ENCODE measurements at regions not wholly inside any gene's neighbourhood (a gene's known extent, or its start where the extent isn't known, plus 50 kb on each side); places are given as distances from the start of the nearest gene placed in this dataset.

DNA sequence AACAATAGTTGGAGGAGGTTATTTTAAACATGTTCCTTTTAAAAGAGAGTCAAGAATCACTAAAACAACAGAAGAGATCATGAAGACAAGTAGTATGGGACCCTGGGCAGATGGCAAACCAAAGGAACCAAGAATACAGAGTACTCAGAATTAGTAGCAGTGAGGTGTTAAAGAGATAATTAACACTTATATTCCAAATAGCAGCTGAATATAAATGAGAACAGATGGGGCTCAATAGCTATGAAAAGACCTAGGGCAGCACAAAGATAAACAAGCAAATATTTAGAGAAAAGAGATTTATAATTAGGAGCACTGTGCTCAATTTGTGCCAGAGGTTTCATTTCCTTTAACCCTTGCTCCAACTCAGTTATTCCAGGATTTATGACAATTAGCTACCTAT lies 159.1 kb downstream of the FAM114A2 start:
- H3K4me2 ChIP-seq (ENCODE audit: low read length, poor library complexity, severe bottlenecking): no peak overlapping the region
- H3K4ac ChIP-seq (ENCODE audit: low read depth in 1 of 2, low read length in 2 of 2): no peak overlapping the region
- H3K23ac ChIP-seq (ENCODE audit: low read length in 2 of 2): no peak overlapping the region
- no peak overlapping the region for H4K8ac ChIP-seq (ENCODE audit: low read length)
- no peak overlapping the region for H3K9ac ChIP-seq (ENCODE audit: low read length)
- H3K4me3 ChIP-seq (ENCODE audit: insufficient read depth in 1 of 2, low read depth in 1 of 2, low read length in 2 of 2): no peak overlapping the region
- H3K27ac ChIP-seq (ENCODE audit: low read length, poor library complexity, severe bottlenecking): no peak overlapping the region
- no peak overlapping the region for H2BK12ac ChIP-seq (ENCODE audit: low read length in 2 of 2)
- H3K27me3 ChIP-seq (ENCODE audit: control insufficient read depth in 1 of 2, insufficient read depth in 1 of 2, low read length in 2 of 2): no peaks in the 10 kb centered on the region
- H3K9me3 ChIP-seq (ENCODE audit: control insufficient read depth, low read length): no peaks in the 10 kb centered on the region
- H2AK5ac ChIP-seq (ENCODE audit: low read length, severe bottlenecking): no peak overlapping the region
- no peak for DNase-seq
- H2AFZ ChIP-seq (ENCODE audit: low read depth, low read length): no peak overlapping the region
- H2BK120ac ChIP-seq (ENCODE audit: low read depth, low read length): no peak overlapping the region
- no peaks in the 10 kb centered on the region for H3K4me1 ChIP-seq (ENCODE audit: control insufficient read depth, insufficient read depth, low read depth, low read length)
- no peaks in the 10 kb centered on the region for H3K36me3 ChIP-seq (ENCODE audit: control insufficient read depth in 1 of 2, insufficient read depth in 2 of 2, low read depth in 1 of 2, low read length in 2 of 2)
- H4K91ac ChIP-seq (ENCODE audit: low read length): no peak overlapping the region
- no peak overlapping the region for H2BK5ac ChIP-seq (ENCODE audit: low read depth, low read length, poor library complexity, severe bottlenecking)
- H3K18ac ChIP-seq (ENCODE audit: low read depth in 1 of 2, low read length in 2 of 2): no peak overlapping the region
- H3K14ac ChIP-seq (ENCODE audit: low read length in 2 of 2): no peak overlapping the region
- H2BK15ac ChIP-seq (ENCODE audit: low read depth, poor library complexity, severe bottlenecking): no peak overlapping the region
- H3K79me1 ChIP-seq (replicated peaks; ENCODE audit: low read length, poor library complexity, severe bottlenecking): no peaks in the 10 kb centered on the region

DNA sequence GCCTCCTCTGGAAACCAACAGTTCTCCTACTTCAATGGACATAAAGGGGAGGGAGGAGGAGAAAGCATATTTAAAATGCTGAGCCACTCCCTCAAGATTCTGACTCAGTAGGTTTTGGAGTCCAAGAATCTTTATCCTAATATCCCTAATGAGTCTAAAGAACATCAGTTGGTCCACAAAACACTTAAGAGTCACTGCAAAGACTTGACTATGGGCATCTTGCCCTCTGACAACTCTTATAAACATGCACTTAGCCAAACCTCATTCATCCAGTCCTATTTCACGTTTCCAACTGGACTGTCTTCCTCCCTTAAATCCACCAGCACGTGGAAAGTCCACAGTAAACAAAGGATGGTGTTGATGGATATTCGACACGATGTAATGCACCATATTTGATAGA lies 172.5 kb downstream of the FAM114A2 start:
- no peak overlapping the region for H2AK5ac ChIP-seq (ENCODE audit: low read length, severe bottlenecking)
- H3K23ac ChIP-seq (ENCODE audit: low read length in 2 of 2): no peak overlapping the region
- no peak overlapping the region for H3K4me3 ChIP-seq (ENCODE audit: insufficient read depth in 1 of 2, low read depth in 1 of 2, low read length in 2 of 2)
- H2AFZ ChIP-seq (ENCODE audit: low read depth, low read length): no peak overlapping the region
- no peaks in the 10 kb centered on the region for H3K9me3 ChIP-seq (ENCODE audit: control insufficient read depth, low read length)
- H2BK15ac ChIP-seq (ENCODE audit: low read depth, poor library complexity, severe bottlenecking): no peak overlapping the region
- H3K27me3 ChIP-seq (ENCODE audit: control insufficient read depth in 1 of 2, insufficient read depth in 1 of 2, low read length in 2 of 2): no peaks in the 10 kb centered on the region
- H4K8ac ChIP-seq (ENCODE audit: low read length): no peak overlapping the region
- no peak overlapping the region for H4K91ac ChIP-seq (ENCODE audit: low read length)
- no peak overlapping the region for H2BK12ac ChIP-seq (ENCODE audit: low read length in 2 of 2)
- no peak overlapping the region for H3K4ac ChIP-seq (ENCODE audit: low read depth in 1 of 2, low read length in 2 of 2)
- 87% methylated on average over 4 of the region's 4 CpGs for WGBS
- H3K36me3 ChIP-seq (ENCODE audit: control insufficient read depth in 1 of 2, insufficient read depth in 2 of 2, low read depth in 1 of 2, low read length in 2 of 2): no peaks in the 10 kb centered on the region
- no peaks in the 10 kb centered on the region for H3K4me1 ChIP-seq (ENCODE audit: control insufficient read depth, insufficient read depth, low read depth, low read length)
- H3K18ac ChIP-seq (ENCODE audit: low read depth in 1 of 2, low read length in 2 of 2): no peak overlapping the region
- no peak overlapping the region for H3K14ac ChIP-seq (ENCODE audit: low read length in 2 of 2)
- no peak overlapping the region for H2BK120ac ChIP-seq (ENCODE audit: low read depth, low read length)
- H3K9ac ChIP-seq (ENCODE audit: low read length): no peak overlapping the region
- H3K27ac ChIP-seq (ENCODE audit: low read length, poor library complexity, severe bottlenecking): no peak overlapping the region
- no peak overlapping the region for H2BK5ac ChIP-seq (ENCODE audit: low read depth, low read length, poor library complexity, severe bottlenecking)
- no peaks in the 10 kb centered on the region for H3K79me1 ChIP-seq (replicated peaks; ENCODE audit: low read length, poor library complexity, severe bottlenecking)
- no peak overlapping the region for H3K4me2 ChIP-seq (ENCODE audit: low read length, poor library complexity, severe bottlenecking)
- DNase-seq: no peak

DNA sequence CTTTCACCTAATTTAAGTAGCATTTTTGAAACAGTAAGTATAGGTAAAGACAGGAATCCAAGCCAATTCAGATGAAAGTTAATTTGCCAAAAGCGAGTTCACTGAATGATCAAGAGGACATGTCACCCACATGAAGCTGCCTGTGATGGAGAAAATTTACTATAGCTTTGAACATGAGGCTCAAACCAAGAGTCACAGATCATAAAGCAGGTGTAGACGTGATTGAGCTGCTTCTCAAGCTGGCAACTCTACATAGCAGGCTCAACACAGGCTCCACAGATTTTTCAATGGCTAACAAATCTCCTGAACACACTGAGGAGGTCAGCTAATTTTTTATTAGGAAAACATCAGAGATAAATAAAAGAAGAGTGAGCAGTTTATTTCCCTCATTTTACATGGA lies 173.7 kb downstream of the FAM114A2 start:
- Histone ChIP-seq H2AK5ac (ENCODE audit: low read length, severe bottlenecking) (no peak overlapping the region), H2BK5ac (ENCODE audit: low read depth, low read length, poor library complexity, severe bottlenecking) (no peak overlapping the region), H2BK120ac (ENCODE audit: low read depth, low read length) (no peak overlapping the region), H4K8ac (ENCODE audit: low read length) (no peak overlapping the region), H3K9me3 (ENCODE audit: control insufficient read depth, low read length) (no peaks in the 10 kb centered on the region), H3K4ac (ENCODE audit: low read depth in 1 of 2, low read length in 2 of 2) (no peak overlapping the region), H3K36me3 (ENCODE audit: control insufficient read depth in 1 of 2, insufficient read depth in 2 of 2, low read depth in 1 of 2, low read length in 2 of 2) (no peaks in the 10 kb centered on the region), H4K91ac (ENCODE audit: low read length) (no peak overlapping the region), H3K27ac (ENCODE audit: low read length, poor library complexity, severe bottlenecking) (no peak overlapping the region), H2BK12ac (ENCODE audit: low read length in 2 of 2) (no peak overlapping the region), H3K23ac (ENCODE audit: low read length in 2 of 2) (no peak overlapping the region), H2BK15ac (ENCODE audit: low read depth, poor library complexity, severe bottlenecking) (no peak overlapping the region), H3K18ac (ENCODE audit: low read depth in 1 of 2, low read length in 2 of 2) (no peak overlapping the region), H3K4me2 (ENCODE audit: low read length, poor library complexity, severe bottlenecking) (no peak overlapping the region), H3K79me1 (replicated peaks; ENCODE audit: low read length, poor library complexity, severe bottlenecking) (no peaks in the 10 kb centered on the region), H3K14ac (ENCODE audit: low read length in 2 of 2) (no peak overlapping the region), H3K4me3 (ENCODE audit: insufficient read depth in 1 of 2, low read depth in 1 of 2, low read length in 2 of 2) (no peak overlapping the region), H3K27me3 (ENCODE audit: control insufficient read depth in 1 of 2, insufficient read depth in 1 of 2, low read length in 2 of 2) (no peaks in the 10 kb centered on the region), H2AFZ (ENCODE audit: low read depth, low read length) (no peak overlapping the region), H3K4me1 (ENCODE audit: control insufficient read depth, insufficient read depth, low read depth, low read length) (no peaks in the 10 kb centered on the region), H3K9ac (ENCODE audit: low read length) (no peak overlapping the region)
- WGBS: 88% methylated on average over 2 of the region's 2 CpGs
- no peak for DNase-seq

DNA sequence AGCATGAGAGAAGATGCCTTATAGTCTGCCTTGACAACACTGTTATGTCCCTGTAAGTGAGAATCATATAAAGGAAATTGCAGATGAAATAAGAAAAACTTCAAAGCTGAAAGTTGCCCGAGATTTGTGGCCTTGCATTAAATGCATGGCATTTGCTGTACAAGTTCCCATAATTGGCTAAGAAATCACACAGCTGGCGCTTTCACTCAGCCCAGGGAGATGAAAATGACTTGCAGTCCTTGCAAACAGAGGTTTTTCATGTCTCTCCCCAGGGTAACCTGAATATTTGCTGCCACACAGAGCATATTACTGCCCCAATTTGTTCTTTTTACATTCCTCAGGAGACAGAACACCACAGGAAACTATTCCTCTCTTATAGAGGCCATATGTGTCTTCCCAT lies 174.8 kb downstream of the FAM114A2 start:
- H3K14ac ChIP-seq (ENCODE audit: low read length in 2 of 2): no peak overlapping the region
- H4K8ac ChIP-seq (ENCODE audit: low read length): no peak overlapping the region
- no peak overlapping the region for H3K4me2 ChIP-seq (ENCODE audit: low read length, poor library complexity, severe bottlenecking)
- H2AFZ ChIP-seq (ENCODE audit: low read depth, low read length): no peak overlapping the region
- WGBS: 95% methylated on average over 2 of the region's 2 CpGs
- H4K91ac ChIP-seq (ENCODE audit: low read length): no peak overlapping the region
- no peak overlapping the region for H2BK5ac ChIP-seq (ENCODE audit: low read depth, low read length, poor library complexity, severe bottlenecking)
- H3K36me3 ChIP-seq (ENCODE audit: control insufficient read depth in 1 of 2, insufficient read depth in 2 of 2, low read depth in 1 of 2, low read length in 2 of 2): no peaks in the 10 kb centered on the region
- H3K27me3 ChIP-seq (ENCODE audit: control insufficient read depth in 1 of 2, insufficient read depth in 1 of 2, low read length in 2 of 2): no peaks in the 10 kb centered on the region
- no peak overlapping the region for H3K9ac ChIP-seq (ENCODE audit: low read length)
- no peak overlapping the region for H2BK12ac ChIP-seq (ENCODE audit: low read length in 2 of 2)
- H3K4me1 ChIP-seq (ENCODE audit: control insufficient read depth, insufficient read depth, low read depth, low read length): no peaks in the 10 kb centered on the region
- H3K4ac ChIP-seq (ENCODE audit: low read depth in 1 of 2, low read length in 2 of 2): no peak overlapping the region
- H3K79me1 ChIP-seq (replicated peaks; ENCODE audit: low read length, poor library complexity, severe bottlenecking): no peaks in the 10 kb centered on the region
- no peak overlapping the region for H2BK120ac ChIP-seq (ENCODE audit: low read depth, low read length)
- H3K27ac ChIP-seq (ENCODE audit: low read length, poor library complexity, severe bottlenecking): no peak overlapping the region
- H3K9me3 ChIP-seq (ENCODE audit: control insufficient read depth, low read length): no peaks in the 10 kb centered on the region
- H3K18ac ChIP-seq (ENCODE audit: low read depth in 1 of 2, low read length in 2 of 2): no peak overlapping the region
- no peak overlapping the region for H2BK15ac ChIP-seq (ENCODE audit: low read depth, poor library complexity, severe bottlenecking)
- no peak overlapping the region for H3K23ac ChIP-seq (ENCODE audit: low read length in 2 of 2)
- no peak overlapping the region for H2AK5ac ChIP-seq (ENCODE audit: low read length, severe bottlenecking)
- H3K4me3 ChIP-seq (ENCODE audit: insufficient read depth in 1 of 2, low read depth in 1 of 2, low read length in 2 of 2): no peak overlapping the region
- DNase-seq: no peak

All from mesenchymal stem cell (in vitro differentiated cells and primary cell).